ENCODE measurements at regions not wholly inside any gene's neighbourhood (a gene's known extent, or its start where the extent isn't known, plus 50 kb on each side); places are given as distances from the start of the nearest gene placed in this dataset.
"Not testable (repeated sequence)": the region's sequence is repeated elsewhere in the genome, so short reads cannot be mapped to it uniquely, and the experiment has no call there.

- no peak for DNase-seq
- TF ChIP-seq CTCF (IDR thresholded peaks at IDR 0.05) (no peak), POLR2A (IDR thresholded peaks at IDR 0.05) (no peak)
Observed at GRCh38 chr4:186392017-186392416, 126.0 kb downstream of the F11 start.

GRCh38 chr4:186384328-186384727, 118.3 kb downstream of the F11 start:
- not testable (repeated sequence) for DNase-seq, H3K36me3 ChIP-seq, H3K27ac ChIP-seq, H3K4me3 ChIP-seq, H3K27me3 ChIP-seq, H3K4me1 ChIP-seq, H3K9me3 ChIP-seq

More at GRCh38 chr4:186392017-186392416, 126.0 kb downstream of the F11 start:
- no peaks in the 10 kb centered on the region for H3K9me3 ChIP-seq
- no peaks in the 10 kb centered on the region for H3K4me1 ChIP-seq
- H3K27me3 ChIP-seq, result no peaks in the 10 kb centered on the region
- no peak overlapping the region for H3K27ac ChIP-seq
- no peaks in the 10 kb centered on the region for H3K36me3 ChIP-seq
- H3K4me3 ChIP-seq, result no peak overlapping the region

- no peak for TF ChIP-seq POLR2A (IDR thresholded peaks at IDR 0.05)
- TF ChIP-seq CTCF (IDR thresholded peaks at IDR 0.05), result no peak
- H3K4me1 ChIP-seq, result no peaks in the 10 kb centered on the region
- DNase-seq, result no peak
- no peak overlapping the region for H3K27ac ChIP-seq
- H3K27me3 ChIP-seq, result no peaks in the 10 kb centered on the region
- peaks cover 0 to 6% (median 3%) of the 10 kb centered on the region in 4 donors for H3K9me3 ChIP-seq
- no peaks in the 10 kb centered on the region for H3K36me3 ChIP-seq
- H3K4me3 ChIP-seq, result no peak overlapping the region
Observed at GRCh38 chr4:186368281-186368680, 102.3 kb downstream of the F11 start.

- Histone ChIP-seq H3K4me1 (no peaks in the 10 kb centered on the region), H3K27me3 (no peaks in the 10 kb centered on the region), H3K36me3 (no peaks in the 10 kb centered on the region), H3K9me3 (peaks cover 0 to 9% (median 3%) of the 10 kb centered on the region in 4 donors), H3K4me3 (no peak overlapping the region), H3K27ac (no peak overlapping the region)
- TF ChIP-seq CTCF (IDR thresholded peaks at IDR 0.05) (no peak), POLR2A (IDR thresholded peaks at IDR 0.05) (no peak)
- no peak for DNase-seq
Observed at GRCh38 chr4:186366326-186366725, 100.3 kb downstream of the F11 start.

- H3K4me1 ChIP-seq, DNase-seq, H3K4me3 ChIP-seq, H3K27me3 ChIP-seq, H3K36me3 ChIP-seq, H3K9me3 ChIP-seq, H3K27ac ChIP-seq: not testable (repeated sequence)
Observed at GRCh38 chr4:186363038-186363437, 97.0 kb downstream of the F11 start.

GRCh38 chr4:186360551-186360950, 94.6 kb downstream of the F11 start:
- Histone ChIP-seq H3K36me3 (no peaks in the 10 kb centered on the region), H3K4me3 (no peak overlapping the region), H3K4me1 (no peaks in the 10 kb centered on the region), H3K9me3 (peaks cover 0 to 9% (median 3%) of the 10 kb centered on the region in 4 donors), H3K27ac (no peak overlapping the region), H3K27me3 (no peaks in the 10 kb centered on the region)
- TF ChIP-seq POLR2A (IDR thresholded peaks at IDR 0.05) (no peak), CTCF (IDR thresholded peaks at IDR 0.05) (no peak)
- DNase-seq, result no peak

- H3K4me1 ChIP-seq, result no peaks in the 10 kb centered on the region
- no peaks in the 10 kb centered on the region for H3K36me3 ChIP-seq
- no peak for DNase-seq
- H3K9me3 ChIP-seq, result no peaks in the 10 kb centered on the region
- no peak overlapping the region for H3K4me3 ChIP-seq
- no peak for TF ChIP-seq POLR2A (IDR thresholded peaks at IDR 0.05)
- no peak for TF ChIP-seq CTCF (IDR thresholded peaks at IDR 0.05)
- no peaks in the 10 kb centered on the region for H3K27me3 ChIP-seq
- H3K27ac ChIP-seq, result no peak overlapping the region
Observed at GRCh38 chr4:186351668-186352194, 85.7 kb downstream of the F11 start.
